HG03135 (cell line): ENCODE measurements at regions not wholly inside any gene's neighbourhood (a gene's known extent, or its start where the extent isn't known, plus 50 kb on each side); places are given as distances from the start of the nearest gene placed in this dataset.
"Not testable (repeated sequence)": the region's sequence is repeated elsewhere in the genome, so short reads cannot be mapped to it uniquely, and the experiment has no call there.

Source experiments
- ATAC-seq: cut with Tn5 transposase; IDR thresholded peaks from one replicate; pipeline ENCODE4 v1.9.1; 2021; ENCODE audit warnings: mild to moderate bottlenecking, moderate library complexity; ENCODE audit not compliant: unreplicated experiment

GRCh38 chr12:61525331-61525730 is 734.9 kb upstream of the USP15 start:
- ATAC-seq, result no peak

- no peak for ATAC-seq
Observed at GRCh38 chr12:61530456-61530855, 729.7 kb upstream of the USP15 start.

GRCh38 chr12:61531195-61531594 is 729.0 kb upstream of the USP15 start:
- no peak for ATAC-seq

- no peak for ATAC-seq
Observed at GRCh38 chr12:61536117-61536516, 724.1 kb upstream of the USP15 start.

- no peak for ATAC-seq
Observed at GRCh38 chr12:61536525-61536924, 723.7 kb upstream of the USP15 start.

GRCh38 chr12:61538951-61539350 is 721.3 kb upstream of the USP15 start:
- ATAC-seq, result no peak

- ATAC-seq, result no peak
Observed at GRCh38 chr12:61542551-61542950, 717.7 kb upstream of the USP15 start.

GRCh38 chr12:61546296-61546695 is 713.9 kb upstream of the USP15 start:
- no peak for ATAC-seq

GRCh38 chr12:61553091-61553490 is 707.1 kb upstream of the USP15 start:
- no peak for ATAC-seq

- no peak for ATAC-seq
Observed at GRCh38 chr12:61554268-61555008, 705.8 kb upstream of the USP15 start.

GRCh38 chr12:61563665-61564450 is 696.3 kb upstream of the USP15 start:
- ATAC-seq, result no peak

- no peak for ATAC-seq
Observed at GRCh38 chr12:61564466-61564865, 695.7 kb upstream of the USP15 start.

- no peak for ATAC-seq
Observed at GRCh38 chr12:61566183-61566582, 694.0 kb upstream of the USP15 start.

- ATAC-seq, result no peak
Observed at GRCh38 chr12:61574339-61574738, 685.9 kb upstream of the USP15 start.

GRCh38 chr12:61584943-61585342 is 675.3 kb upstream of the USP15 start:
- ATAC-seq, result no peak

GRCh38 chr12:61590864-61591263 is 669.3 kb upstream of the USP15 start:
- ATAC-seq, result not testable (repeated sequence)

GRCh38 chr12:61610143-61610542 is 650.1 kb upstream of the USP15 start:
- ATAC-seq, result no peak

GRCh38 chr12:61629702-61630101 is 630.5 kb upstream of the USP15 start:
- ATAC-seq, result no peak

GRCh38 chr12:61646639-61647038 is 613.6 kb upstream of the USP15 start:
- no peak for ATAC-seq

GRCh38 chr12:61647566-61647965 is 612.6 kb upstream of the USP15 start:
- no peak for ATAC-seq

GRCh38 chr12:61652265-61652664 is 607.9 kb upstream of the USP15 start:
- no peak for ATAC-seq

- no peak for ATAC-seq
Observed at GRCh38 chr12:61654698-61655097, 605.5 kb upstream of the USP15 start.
